GM19328 (cell line): ENCODE measurements at regions not wholly inside any gene's neighbourhood (a gene's known extent, or its start where the extent isn't known, plus 50 kb on each side); places are given as distances from the start of the nearest gene placed in this dataset.

ENCODE experiments used
- ATAC-seq: cut with Tn5 transposase; IDR thresholded peaks from one replicate; pipeline ENCODE4 v1.9.1; 2021; ENCODE audit warnings: mild to moderate bottlenecking, moderate library complexity; ENCODE audit not compliant: unreplicated experiment

DNA sequence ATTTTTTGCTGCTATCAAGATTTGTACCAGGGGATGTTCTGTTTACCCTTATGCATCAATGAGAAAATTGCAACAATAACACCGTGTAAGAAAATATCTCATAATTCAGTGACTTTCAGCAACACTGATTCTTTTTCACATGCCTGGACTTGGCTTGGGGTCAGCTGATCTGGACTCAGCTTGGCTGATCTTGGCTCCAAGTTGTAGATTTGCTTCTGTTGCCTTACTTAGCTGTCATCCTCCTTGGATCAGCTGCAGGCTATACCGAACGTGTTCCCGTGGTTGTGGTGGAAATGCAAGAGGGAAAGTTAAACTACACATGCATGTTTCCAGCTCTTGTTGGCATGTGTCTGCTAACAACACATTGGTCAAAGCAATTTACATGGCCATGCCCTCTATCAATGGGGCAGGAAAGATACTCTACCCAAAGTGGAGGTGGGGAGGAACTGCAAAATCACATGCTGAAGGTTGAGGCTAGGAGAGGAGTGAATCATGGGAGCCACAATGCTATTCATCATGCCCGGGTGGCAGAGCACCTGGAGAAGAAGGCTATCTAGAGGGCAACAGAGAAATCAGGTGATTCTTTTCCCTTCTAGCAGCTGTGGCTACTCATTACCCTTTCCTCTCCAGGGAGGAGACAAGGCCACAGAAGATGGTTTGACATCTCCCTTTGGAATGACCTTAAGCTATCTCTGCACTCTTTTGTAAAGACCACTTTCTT lies 1276.3 kb upstream of the AUTS2 start:
- ATAC-seq = no peak

- no peak for ATAC-seq
Observed at GRCh38 chr7:68324621-68325020, 1273.7 kb upstream of the AUTS2 start.

GRCh38 chr7:68334216-68334615 lies 1264.1 kb upstream of the AUTS2 start:
- no peak for ATAC-seq

GRCh38 chr7:68334636-68335272 lies 1263.5 kb upstream of the AUTS2 start:
- no peak for ATAC-seq

GRCh38 chr7:68336594-68336993 lies 1261.7 kb upstream of the AUTS2 start:
- no peak for ATAC-seq

GRCh38 chr7:68348401-68348800 lies 1249.9 kb upstream of the AUTS2 start:
- ATAC-seq = no peak

GRCh38 chr7:68362745-68363518 lies 1235.3 kb upstream of the AUTS2 start:
- no peak for ATAC-seq

DNA sequence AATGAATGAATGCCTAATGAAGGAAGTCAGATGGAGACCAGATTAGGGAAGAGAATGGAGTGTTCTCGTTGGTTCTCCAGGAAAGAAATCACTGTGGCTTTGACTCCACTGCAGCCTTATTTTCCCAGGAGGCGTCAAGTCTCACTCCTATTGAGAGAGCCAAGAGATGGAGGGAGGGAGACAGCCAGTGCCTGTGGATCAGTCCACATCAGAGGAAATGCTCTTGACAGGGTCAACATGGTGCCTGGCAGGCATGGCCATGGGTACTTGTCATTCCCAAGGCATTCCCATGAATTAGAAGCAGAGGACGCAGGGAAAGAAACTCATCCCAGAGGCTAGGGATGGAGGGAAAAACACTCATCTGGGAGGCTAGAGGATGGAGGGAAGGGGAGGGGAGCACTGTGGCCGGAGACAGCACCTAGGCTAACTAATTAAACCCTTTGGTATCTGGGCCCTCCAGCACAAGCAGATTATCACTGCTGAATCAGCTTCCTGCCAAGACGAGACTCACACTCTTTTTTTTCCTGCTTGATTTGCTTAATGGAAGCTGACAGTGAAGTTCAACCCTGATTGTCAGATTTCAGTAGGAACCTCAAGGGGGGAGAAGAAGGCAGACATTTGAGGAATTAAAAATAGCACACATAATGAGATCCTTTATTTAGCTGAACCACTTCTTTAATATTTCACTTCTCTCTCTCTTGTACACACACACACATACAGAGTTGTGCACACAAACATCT lies 1233.2 kb upstream of the AUTS2 start:
- no peak for ATAC-seq

GRCh38 chr7:68371985-68372384 lies 1226.3 kb upstream of the AUTS2 start:
- ATAC-seq = no peak

DNA sequence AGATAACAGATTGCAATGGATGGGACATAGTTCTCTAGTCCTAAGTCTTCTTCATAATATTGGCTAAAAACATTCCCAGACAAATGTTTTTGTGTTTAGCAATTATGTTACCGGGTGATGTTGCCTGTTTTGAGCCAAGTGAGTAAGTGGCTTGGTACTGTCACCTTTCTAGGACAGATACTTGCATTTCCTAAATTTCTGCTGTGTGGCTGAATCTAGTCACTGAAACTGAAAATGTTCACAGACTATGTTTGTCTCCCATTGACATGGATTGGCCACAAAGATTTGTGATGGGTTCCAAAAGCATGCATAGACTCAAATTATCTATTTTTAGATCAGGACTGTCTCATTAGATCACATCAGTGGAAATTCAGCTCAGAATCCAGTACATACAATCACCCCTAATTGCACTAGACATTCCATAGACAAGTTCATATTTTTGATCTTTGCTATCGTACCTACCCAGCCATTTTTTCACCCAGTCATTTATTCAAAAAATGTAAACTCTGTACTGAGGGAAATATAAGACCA lies 1222.1 kb upstream of the AUTS2 start:
- no peak for ATAC-seq

DNA sequence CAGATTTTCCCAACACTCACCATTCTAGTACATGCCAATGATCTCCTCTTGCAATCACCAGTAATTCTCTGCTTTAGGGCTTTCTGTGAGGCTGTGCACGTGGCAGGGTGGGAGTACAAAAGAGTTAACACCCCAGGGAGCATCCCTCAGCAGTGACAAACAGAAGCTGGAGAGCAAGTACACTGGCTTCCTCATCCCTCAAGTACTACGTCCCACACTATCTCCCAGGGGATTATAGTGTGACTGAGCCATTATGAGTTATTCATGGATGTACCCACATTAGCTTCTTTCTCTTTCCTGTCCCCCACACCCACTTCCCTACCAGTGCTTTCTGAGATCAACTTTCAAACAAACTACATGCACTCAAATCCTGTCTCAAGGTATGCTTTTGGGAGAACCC lies 1216.5 kb upstream of the AUTS2 start:
- ATAC-seq = no peak

GRCh38 chr7:68384581-68384980 lies 1213.7 kb upstream of the AUTS2 start:
- no peak for ATAC-seq

GRCh38 chr7:68393051-68393450 lies 1205.2 kb upstream of the AUTS2 start:
- ATAC-seq = no peak

- no peak for ATAC-seq
Observed at GRCh38 chr7:68394131-68394530, 1204.1 kb upstream of the AUTS2 start.

- no peak for ATAC-seq
Observed at GRCh38 chr7:68399991-68400590, 1198.2 kb upstream of the AUTS2 start.

GRCh38 chr7:68400783-68401182 lies 1197.5 kb upstream of the AUTS2 start:
- no peak for ATAC-seq

DNA sequence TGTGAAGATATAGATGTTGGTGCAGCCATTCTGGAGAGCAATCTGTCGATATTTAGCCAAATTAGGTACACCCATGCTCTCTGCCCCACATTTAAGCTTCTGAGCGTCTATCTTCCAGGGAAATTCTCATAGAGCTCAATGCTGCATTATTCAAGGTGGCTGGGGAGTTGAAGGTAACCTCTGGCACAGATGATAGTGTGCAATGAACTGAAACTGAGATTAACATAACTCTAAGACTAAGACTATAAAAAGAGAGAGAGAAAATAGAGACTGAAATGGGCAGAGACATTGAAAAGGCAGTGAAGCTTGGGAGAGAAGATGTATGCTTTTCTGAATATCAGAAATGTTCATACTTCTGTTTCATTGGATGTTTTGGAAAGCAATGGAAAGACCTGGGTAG lies 1197.0 kb upstream of the AUTS2 start:
- ATAC-seq = no peak

DNA sequence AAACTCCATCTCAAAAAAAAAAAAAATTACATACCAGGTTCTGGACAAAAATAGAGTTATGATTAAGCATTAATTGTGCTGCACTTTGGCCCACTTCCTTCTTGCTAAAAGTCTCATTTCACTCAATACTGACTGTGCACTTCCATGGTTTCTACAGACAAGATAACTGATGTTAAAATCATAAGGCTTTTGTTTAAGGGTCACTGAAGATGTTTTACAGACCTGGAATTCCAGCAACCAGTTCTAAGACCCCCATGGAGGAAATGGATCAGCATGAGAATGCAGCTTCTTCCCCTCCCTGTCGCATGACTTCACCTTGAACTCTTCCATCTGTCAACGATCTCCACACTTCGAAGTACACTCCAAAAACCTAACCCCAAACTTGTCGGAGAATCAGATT lies 1191.8 kb upstream of the AUTS2 start:
- no peak for ATAC-seq

DNA sequence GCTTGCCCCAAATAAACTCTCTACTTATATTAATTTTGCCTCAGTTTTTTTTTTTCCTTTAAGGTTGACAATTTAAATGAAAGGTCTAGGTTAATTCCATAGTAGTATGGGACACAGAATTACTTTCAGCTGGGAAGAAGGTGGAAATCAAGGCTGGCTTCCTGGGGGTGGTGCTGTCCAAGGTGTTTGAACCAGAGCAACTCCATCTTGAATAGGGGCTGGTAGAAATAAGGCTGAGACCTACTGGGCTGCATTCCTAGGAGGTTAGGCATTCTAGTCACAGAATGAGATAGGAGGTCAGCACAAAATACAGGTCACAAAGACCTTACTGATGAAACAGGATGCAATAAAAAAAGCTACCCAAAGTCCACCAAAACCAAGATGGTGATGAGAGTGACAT lies 1190.8 kb upstream of the AUTS2 start:
- ATAC-seq = no peak

DNA sequence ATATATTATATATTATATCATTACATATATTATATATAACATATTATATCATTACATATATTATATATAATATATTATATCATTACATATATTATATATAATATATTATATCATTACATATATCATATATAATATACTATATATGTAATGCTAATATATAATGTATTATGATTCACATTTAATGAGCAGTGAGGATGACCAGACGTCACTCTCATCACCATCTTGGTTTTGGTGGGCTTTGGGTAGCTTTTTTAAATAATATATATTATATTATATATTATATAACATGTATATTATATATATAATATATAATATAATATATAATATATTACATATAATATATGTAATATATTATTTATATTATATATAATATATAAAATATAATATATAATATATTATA lies 1189.4 kb upstream of the AUTS2 start:
- no peak for ATAC-seq

GRCh38 chr7:68409851-68410250 lies 1188.4 kb upstream of the AUTS2 start:
- ATAC-seq = no peak
